ENCODE measurements at regions not wholly inside any gene's neighbourhood (a gene's known extent, or its start where the extent isn't known, plus 50 kb on each side); places are given as distances from the start of the nearest gene placed in this dataset.
"Not testable (repeated sequence)": the region's sequence is repeated elsewhere in the genome, so short reads cannot be mapped to it uniquely, and the experiment has no call there.

DNA sequence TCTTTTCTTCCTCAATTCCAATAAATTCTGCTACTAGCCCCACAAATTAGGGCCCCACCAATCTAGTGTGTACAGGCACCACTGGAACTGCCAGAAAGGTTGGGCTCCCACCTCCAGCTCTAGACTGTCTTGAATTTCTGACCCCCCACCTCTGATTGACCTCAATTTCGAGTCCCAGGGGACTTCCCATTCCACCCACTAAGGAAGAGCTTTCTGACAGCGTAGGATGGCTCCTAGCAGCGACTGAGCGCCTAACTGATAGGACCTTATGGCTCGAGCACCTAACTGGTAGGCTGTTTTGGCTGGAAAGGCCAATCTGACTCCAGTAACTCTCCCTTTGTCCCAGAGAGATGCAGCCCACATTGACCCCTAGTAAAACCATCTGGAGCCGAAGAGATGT, 171.6 kb upstream of the ZNF184 start:
- Histone ChIP-seq H3K27me3 (replicated peaks in 1 of 7) (peaks cover 0 to 85% (median 4%) of the 10 kb centered on the region in 7 donors), H3K4me1 (no peaks in the 10 kb centered on the region), H3K36me3 (no peaks in the 10 kb centered on the region), H3K27ac (no peak overlapping the region), H3K9me3 (peaks cover 0 to 9% (median 0%) of the 10 kb centered on the region in 8 donors), H3K4me3 (no peak overlapping the region)
- intact Hi-C loops (cut with DNase I; ENCODE audit: low total_unique reads) = no loop called here
- DNase-seq = no peak
- 61 to 82% (median 64%) methylated on average over 6 of the region's 6 CpGs for WGBS, 5 donors
- TF ChIP-seq, protein P1, sequence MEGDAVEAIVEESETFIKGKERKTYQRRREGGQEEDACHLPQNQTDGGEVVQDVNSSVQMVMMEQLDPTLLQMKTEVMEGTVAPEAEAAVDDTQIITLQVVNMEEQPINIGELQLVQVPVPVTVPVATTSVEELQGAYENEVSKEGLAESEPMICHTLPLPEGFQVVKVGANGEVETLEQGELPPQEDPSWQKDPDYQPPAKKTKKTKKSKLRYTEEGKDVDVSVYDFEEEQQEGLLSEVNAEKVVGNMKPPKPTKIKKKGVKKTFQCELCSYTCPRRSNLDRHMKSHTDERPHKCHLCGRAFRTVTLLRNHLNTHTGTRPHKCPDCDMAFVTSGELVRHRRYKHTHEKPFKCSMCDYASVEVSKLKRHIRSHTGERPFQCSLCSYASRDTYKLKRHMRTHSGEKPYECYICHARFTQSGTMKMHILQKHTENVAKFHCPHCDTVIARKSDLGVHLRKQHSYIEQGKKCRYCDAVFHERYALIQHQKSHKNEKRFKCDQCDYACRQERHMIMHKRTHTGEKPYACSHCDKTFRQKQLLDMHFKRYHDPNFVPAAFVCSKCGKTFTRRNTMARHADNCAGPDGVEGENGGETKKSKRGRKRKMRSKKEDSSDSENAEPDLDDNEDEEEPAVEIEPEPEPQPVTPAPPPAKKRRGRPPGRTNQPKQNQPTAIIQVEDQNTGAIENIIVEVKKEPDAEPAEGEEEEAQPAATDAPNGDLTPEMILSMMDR (IDR thresholded peaks at IDR 0.05 in 8 of 11, conservative IDR thresholded peaks at IDR 0.05 in 3 of 11) = no peak
- no peak for TF ChIP-seq POLR2A (IDR thresholded peaks at IDR 0.05)
- no peak for TF ChIP-seq POLR2AphosphoS5 (IDR thresholded peaks at IDR 0.05)

DNA sequence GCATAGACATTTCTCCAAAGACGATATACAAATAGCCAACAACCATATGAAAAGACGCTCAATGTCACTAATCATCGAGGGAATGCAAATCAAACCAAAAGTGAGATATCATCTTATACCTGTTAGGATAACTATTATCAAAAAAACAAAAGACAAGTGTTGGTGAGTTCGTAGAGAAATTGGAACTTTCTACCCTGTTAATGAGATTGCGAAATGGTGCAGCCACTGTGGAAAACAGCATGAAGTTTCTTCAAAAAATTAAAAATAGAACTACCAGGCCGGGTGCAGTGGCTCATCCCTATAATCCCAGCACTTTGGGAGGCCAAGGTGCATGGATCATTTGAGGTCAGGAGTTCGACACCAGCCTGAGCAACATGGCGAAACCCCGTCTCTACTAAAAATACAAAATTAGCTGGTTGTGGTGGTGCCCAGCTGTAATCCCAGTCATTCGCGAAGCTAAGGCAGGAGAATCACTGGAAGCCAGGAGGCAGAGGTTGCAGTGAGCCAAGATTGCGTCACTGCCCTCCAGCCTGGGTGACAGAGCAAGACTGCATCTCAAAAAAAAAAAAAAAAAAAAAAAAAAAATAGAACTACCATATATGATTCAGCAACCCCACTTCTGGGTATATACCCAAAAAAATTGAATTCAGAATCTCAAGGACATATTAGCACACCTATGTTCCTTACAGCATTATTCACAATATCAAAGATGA, 170.0 kb upstream of the ZNF184 start:
- Histone ChIP-seq H3K4me3 (no peak overlapping the region), H3K27me3 (replicated peaks in 1 of 7) (peaks cover 0 to 82% (median 0%) of the 10 kb centered on the region in 7 donors), H3K36me3 (no peaks in the 10 kb centered on the region), H3K4me1 (no peaks in the 10 kb centered on the region), H3K27ac (no peak overlapping the region), H3K9me3 (peaks cover 0 to 9% (median 0%) of the 10 kb centered on the region in 8 donors)
- intact Hi-C loops (cut with DNase I; ENCODE audit: low total_unique reads) = no loop called here
- TF ChIP-seq, protein P1 (IDR thresholded peaks at IDR 0.05 in 8 of 11, conservative IDR thresholded peaks at IDR 0.05 in 3 of 11) = no peak
- TF ChIP-seq POLR2AphosphoS5 (IDR thresholded peaks at IDR 0.05) (no peak), POLR2A (IDR thresholded peaks at IDR 0.05) (no peak)
- 90 to 91% (median 90%) methylated on average over 12 of the region's 12 CpGs for WGBS, 5 donors
- no peak for DNase-seq

DNA sequence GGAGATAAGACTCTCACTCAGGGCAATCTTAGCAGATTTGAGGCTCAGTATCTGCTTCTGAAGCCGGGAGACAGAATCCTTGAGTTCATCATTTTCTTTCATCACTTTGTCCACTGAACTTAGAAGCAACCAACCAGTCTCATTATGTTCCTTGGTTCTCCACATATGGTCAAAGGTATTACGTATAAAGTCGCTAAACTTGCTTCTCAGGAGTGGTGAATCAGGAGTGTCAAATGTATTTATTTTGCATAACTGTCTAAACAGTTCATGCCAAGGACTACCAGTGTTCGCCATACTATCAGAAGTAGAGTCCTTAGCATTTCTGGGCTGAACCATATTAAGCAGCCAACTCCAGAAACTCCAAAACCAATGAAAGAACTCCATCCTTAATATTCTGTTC, 163.0 kb upstream of the ZNF184 start:
- H3K27ac ChIP-seq; H3K4me1 ChIP-seq; H3K9me3 ChIP-seq; intact Hi-C loops (cut with DNase I; ENCODE audit: low total_unique reads); DNase-seq; H3K36me3 ChIP-seq; H3K4me3 ChIP-seq: not testable (repeated sequence)
- 78 to 89% (median 83%) methylated on average over 4 of the region's 4 CpGs for WGBS, 5 donors
- peaks cover 4 to 88% (median 27%) of the 10 kb centered on the region in 7 donors for H3K27me3 ChIP-seq (replicated peaks in 1 of 7)

DNA sequence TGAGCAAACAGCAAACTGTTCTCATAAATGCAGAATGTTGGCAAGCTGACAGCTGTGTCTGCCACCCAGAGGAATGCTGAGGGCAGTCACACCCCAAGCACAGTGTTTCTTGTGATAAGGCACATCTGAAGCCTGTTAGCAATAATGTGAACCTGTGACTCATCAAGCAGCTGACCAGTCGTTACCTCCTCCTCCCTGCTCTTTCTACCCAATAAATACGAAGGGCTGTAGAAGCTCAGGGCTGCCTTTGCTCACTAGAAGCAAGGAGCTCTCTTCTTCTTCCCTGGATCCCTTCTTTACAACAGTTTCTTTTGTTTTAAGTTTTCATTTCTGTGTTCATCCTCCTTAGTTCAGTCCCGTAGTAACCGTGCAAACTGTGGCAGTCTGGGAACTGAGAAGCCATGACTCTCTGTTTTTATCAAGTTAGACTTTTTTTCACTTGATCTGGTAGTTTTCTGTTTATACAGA, 160.3 kb upstream of the ZNF184 start:
- H3K4me3 ChIP-seq; H3K36me3 ChIP-seq; H3K27ac ChIP-seq; intact Hi-C loops (cut with DNase I; ENCODE audit: low total_unique reads); DNase-seq; H3K9me3 ChIP-seq: not testable (repeated sequence)
- Histone ChIP-seq H3K27me3 (replicated peaks in 1 of 7) (peaks cover 8 to 97% (median 44%) of the 10 kb centered on the region in 7 donors), H3K4me1 (peaks cover 0 to 10% (median 4%) of the 10 kb centered on the region in 6 donors)
- WGBS, 5 donors = 76 to 87% (median 85%) methylated on average over 4 of the region's 4 CpGs

DNA sequence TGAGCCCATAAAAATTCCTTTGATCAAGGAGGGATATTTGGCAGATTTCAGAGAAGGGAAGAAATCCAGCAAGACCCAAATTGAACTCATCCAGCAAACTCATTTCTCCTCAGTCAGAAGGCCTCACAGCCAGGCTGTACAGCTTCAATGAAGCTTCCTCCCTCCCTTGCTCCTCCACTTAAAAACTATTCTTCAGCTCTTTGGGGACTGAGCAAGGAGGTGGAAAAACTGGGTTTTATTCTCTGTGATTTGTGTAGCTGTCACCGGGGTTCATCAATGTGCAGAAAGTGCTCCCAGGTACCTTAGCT, 158.7 kb upstream of the ZNF184 start:
- H3K27ac ChIP-seq = no peak overlapping the region
- TF ChIP-seq POLR2AphosphoS5 (IDR thresholded peaks at IDR 0.05) = no peak
- TF ChIP-seq, protein P1 (IDR thresholded peaks at IDR 0.05 in 8 of 11, conservative IDR thresholded peaks at IDR 0.05 in 3 of 11) = no peak
- TF ChIP-seq POLR2A (IDR thresholded peaks at IDR 0.05) = no peak
- no peak for DNase-seq
- H3K9me3 ChIP-seq = peaks cover 0 to 6% (median 0%) of the 10 kb centered on the region in 8 donors
- peaks cover 0 to 10% (median 4%) of the 10 kb centered on the region in 6 donors for H3K4me1 ChIP-seq
- H3K4me3 ChIP-seq = no peak overlapping the region
- 91 to 97% (median 94%) methylated on average over 1 of the region's 1 CpG for WGBS, 5 donors
- H3K27me3 ChIP-seq (replicated peaks in 1 of 7) = peaks cover 8 to 98% (median 45%) of the 10 kb centered on the region in 7 donors
- H3K36me3 ChIP-seq = no peaks in the 10 kb centered on the region
- intact Hi-C loops (cut with DNase I; ENCODE audit: low total_unique reads) = no loop called here
